IMR-90 (cell line): ENCODE measurements at regions not wholly inside any gene's neighbourhood (a gene's known extent, or its start where the extent isn't known, plus 50 kb on each side); places are given as distances from the start of the nearest gene placed in this dataset.

Experiments used
- ATAC-seq: fragments of 200-7000 bp; cut with Tn5 transposase; 2 replicates; pipeline ENCODE4 v1.9.1; 2020; ENCODE audit warnings: low read depth, mild to moderate bottlenecking, moderate library complexity
- BruUV-seq: library from RNA; stranded (reverse); fragments of 400-500 nt; replicated peaks from 2 replicates; lab custom pipeline; 2021; lab: Mats Ljungman, UMichigan
- CTCF ChIA-PET: fragments of 300-600 bp; formaldehyde crosslinking; extraction: SDS; loops from one replicate; lab custom pipeline; 2021; ENCODE audit warnings: antibody characterized with exemption; lab: Yijun Ruan, JAX
- POLR2A ChIA-PET: fragments of 300-600 bp; sonication (Branson Sonifier 250); formaldehyde crosslinking; loops from one replicate; lab custom pipeline; 2022; ENCODE audit warnings: antibody characterized with exemption; ENCODE audit not compliant: unreplicated experiment; lab: Charles Lee
- DNase-seq: peaks from one replicate; pipeline ENCODE4 v3.0.0; 2013
- H2AFZ ChIP-seq: replicated peaks from 2 replicates; pipeline ENCODE3; 2013; ENCODE audit warnings: low read length, mild to moderate bottlenecking; ENCODE audit not compliant: poor library complexity
- H2AK5ac ChIP-seq: 2 replicates; pipeline ENCODE4 v1.6.1; 2013; ENCODE audit warnings: low read depth, low read length, inconsistent platforms
- H2AK9ac ChIP-seq: replicated peaks from 2 replicates; pipeline ENCODE3; 2013; ENCODE audit warnings: mild to moderate bottlenecking, low read depth, low read length, moderate library complexity; ENCODE audit not compliant: poor library complexity
- H2BK120ac ChIP-seq: 2 replicates; pipeline ENCODE4 v1.6.1; 2013; ENCODE audit warnings: low read depth, low read length, inconsistent platforms
- H2BK15ac ChIP-seq: 3 replicates; pipeline ENCODE4 v1.6.1; 2013; ENCODE audit warnings: low read depth, low read length, inconsistent platforms
- H2BK20ac ChIP-seq: 2 replicates; pipeline ENCODE4 v1.6.1; 2013; ENCODE audit warnings: low read depth, mild to moderate bottlenecking, inconsistent platforms, low read length, moderate library complexity
- H2BK5ac ChIP-seq: 2 replicates; pipeline ENCODE4 v1.6.1; 2013; ENCODE audit warnings: mild to moderate bottlenecking, low read depth, low read length, inconsistent platforms; ENCODE audit not compliant: poor library complexity, severe bottlenecking
- H3K14ac ChIP-seq: replicated peaks from 2 replicates; pipeline ENCODE4 v1.6.1; 2013; ENCODE audit warnings: low read depth, low read length, inconsistent platforms
- H3K18ac ChIP-seq: 2 replicates; pipeline ENCODE4 v1.6.1; 2013; ENCODE audit warnings: low read depth, low read length, control low read depth
- H3K23ac ChIP-seq: 2 replicates; pipeline ENCODE4 v1.6.1; 2013; ENCODE audit warnings: low read depth, low read length, inconsistent platforms
- H3K27ac ChIP-seq: 2 replicates; pipeline ENCODE4 v1.5.1; 2013; ENCODE audit warnings: mild to moderate bottlenecking, control low read depth, low read length; ENCODE audit not compliant: insufficient read depth
- H3K27me3 ChIP-seq: 2 replicates; pipeline ENCODE4 v1.6.1; 2013; ENCODE audit warnings: low read length; ENCODE audit not compliant: control insufficient read depth, insufficient read depth
- H3K36me3 ChIP-seq: 2 replicates; pipeline ENCODE4 v1.6.1; 2013; ENCODE audit warnings: low read length, mixed read lengths; ENCODE audit not compliant: control insufficient read depth, insufficient read depth
- H3K4ac ChIP-seq: 2 replicates; pipeline ENCODE4 v1.6.1; 2013; ENCODE audit warnings: low read depth, low read length, inconsistent platforms
- H3K4me1 ChIP-seq: 2 replicates; pipeline ENCODE4 v1.6.1; 2013; ENCODE audit warnings: low read length, mixed read lengths; ENCODE audit not compliant: control insufficient read depth, insufficient read depth
- H3K4me2 ChIP-seq: 2 replicates; pipeline ENCODE4 v1.6.1; 2013; ENCODE audit warnings: low read depth, mild to moderate bottlenecking, control low read depth, low read length, moderate library complexity
- H3K4me3 ChIP-seq: 2 replicates; pipeline ENCODE4 v1.5.1; 2013; ENCODE audit warnings: low read depth, mild to moderate bottlenecking, control low read depth, low read length, moderate library complexity; ENCODE audit not compliant: insufficient read depth
- H3K56ac ChIP-seq: 2 replicates; pipeline ENCODE4 v1.6.1; 2013; ENCODE audit warnings: low read length, inconsistent platforms; ENCODE audit not compliant: insufficient read depth; ENCODE audit errors: extremely low read depth
- H3K79me1 ChIP-seq, 2 experiments: 2 replicates each; pipeline ENCODE4 v1.6.1; 2013; ENCODE audit warnings: low read length in 2 of 2, inconsistent platforms in 1 of 2, low read depth in 1 of 2
- H3K9ac ChIP-seq: 2 replicates; pipeline ENCODE4 v1.6.1; 2013; ENCODE audit warnings: low read depth, low read length, control low read depth
- H3K9me1 ChIP-seq: 2 replicates; pipeline ENCODE4 v1.6.1; 2013; ENCODE audit warnings: low read length, inconsistent platforms; ENCODE audit not compliant: insufficient read depth
- H3K9me3 ChIP-seq: 2 replicates; pipeline ENCODE4 v1.6.1; 2013; ENCODE audit warnings: low read length; ENCODE audit not compliant: control insufficient read depth, insufficient read depth
- H4K20me1 ChIP-seq: 2 replicates; pipeline ENCODE4 v1.6.1; 2013; ENCODE audit warnings: low read length, inconsistent platforms; ENCODE audit not compliant: insufficient read depth
- H4K5ac ChIP-seq: 2 replicates; pipeline ENCODE4 v1.6.1; 2013; ENCODE audit warnings: mild to moderate bottlenecking, low read depth, low read length, control low read depth
- H4K8ac ChIP-seq, 2 experiments: 2 replicates each; pipeline ENCODE4 v1.6.1; 2013; ENCODE audit warnings: low read depth in 2 of 2, low read length in 2 of 2, control low read depth in 1 of 2, inconsistent platforms in 1 of 2
- H4K91ac ChIP-seq: 2 replicates; pipeline ENCODE4 v1.6.1; 2013; ENCODE audit warnings: low read depth, low read length, inconsistent platforms; ENCODE audit not compliant: insufficient read depth
- BHLHE40 ChIP-seq: fragments of 150-350 bp; IDR thresholded peaks from 2 replicates; pipeline ENCODE4 v1.6.1; 2016; ENCODE audit warnings: mild to moderate bottlenecking, low read depth, low read length
- CHD1 ChIP-seq: IDR thresholded peaks from 2 replicates; pipeline ENCODE4 v1.6.1; 2012; ENCODE audit warnings: low read depth, low read length, improper control_type of control experiment
- FOS ChIP-seq: fragments of 150-350 bp; IDR thresholded peaks from 2 replicates; pipeline ENCODE4 v1.6.1; 2016; ENCODE audit warnings: low read depth, low read length
- MAFK ChIP-seq: IDR thresholded peaks from 2 replicates; pipeline ENCODE4 v1.6.1; 2012; ENCODE audit warnings: low read depth, low read length, improper control_type of control experiment
- POLR2A ChIP-seq: IDR thresholded peaks from 2 replicates; pipeline ENCODE4 v1.6.1; 2012; ENCODE audit warnings: mild to moderate bottlenecking, low read depth, low read length
- RAD21 ChIP-seq: IDR thresholded peaks from 2 replicates; pipeline ENCODE4 v1.6.1; 2012; ENCODE audit warnings: low read length, improper control_type of control experiment
- USF2 ChIP-seq: fragments of 150-350 bp; IDR thresholded peaks from 2 replicates; pipeline ENCODE4 v1.6.1; 2017; ENCODE audit warnings: mild to moderate bottlenecking, antibody characterized with exemption, low read length, low read depth
- WGBS, 2 experiments: methylation state at CpG; one replicate each; pipeline versions ENCODE4 v1.1.5 to v1.1.7; 2013; ENCODE audit warnings: missing lambda C conversion rate in 2 of 2; ENCODE audit not compliant: insufficient read length in 1 of 2; ENCODE audit errors: extremely low coverage in 2 of 2; 5-methylcytosine and 5-hydroxymethylcytosine counted together
- dilution Hi-C: fragments of 300-500 bp; cut with HindIII; formaldehyde crosslinking; loops from one replicate; pipeline ENCODE4 v1.14.3; 2018; ENCODE audit warnings: low sequenced_read_pairs; ENCODE audit not compliant: unreplicated experiment
- in situ Hi-C: fragments of 300-500 bp; cut with MboI; formaldehyde crosslinking; loops from 3 replicates; pipeline ENCODE4 v1.14.3; 2019; ENCODE audit warnings: low sequenced_read_pairs, inconsistent platforms, mixed read lengths
- intact Hi-C: fragments of 100-400 bp; cut with micrococcal nuclease; formaldehyde crosslinking; loops from 2 replicates; pipeline ENCODE4 v1.10.0; 2022

- Histone ChIP-seq H3K79me1 (no peaks in the 10 kb centered on the region), H2AK9ac (no peak overlapping the region), H2BK15ac (no peak overlapping the region), H4K8ac (no peak overlapping the region), H3K23ac (no peak overlapping the region), H3K27ac (no peak overlapping the region), H3K18ac (no peak overlapping the region), H2AFZ (no peak overlapping the region), H3K9ac (no peak overlapping the region), H4K5ac (no peak overlapping the region), H3K36me3 (no peaks in the 10 kb centered on the region), H4K20me1 (no peaks in the 10 kb centered on the region), H3K4ac (no peak overlapping the region), H2BK120ac (no peak overlapping the region), H3K9me3 (no peaks in the 10 kb centered on the region), H3K9me1 (no peaks in the 10 kb centered on the region), H3K56ac (no peak overlapping the region), H3K14ac (no peak overlapping the region), H3K27me3 (no peaks in the 10 kb centered on the region), H2AK5ac (no peak overlapping the region), H3K4me3 (no peak overlapping the region), H4K91ac (no peak overlapping the region), H3K4me2 (no peak overlapping the region), H3K4me1 (no peaks in the 10 kb centered on the region), H2BK5ac (no peak overlapping the region), H2BK20ac (no peak overlapping the region)
- in situ Hi-C loops: no loop called here
- no peak for TF ChIP-seq MAFK
- TF ChIP-seq POLR2A: no peak
- TF ChIP-seq FOS: no peak
- TF ChIP-seq BHLHE40: no peak
- TF ChIP-seq CHD1: no peak
- TF ChIP-seq USF2: no peak
- no peak for TF ChIP-seq RAD21
- no peak for ATAC-seq
- 20% methylated on average over 1 of the region's 4 CpGs; no CpG with 5 or more reads in 1 of the 2 experiments for WGBS, 2 experiments
- intact Hi-C loops: no loop called here
- dilution Hi-C loops: no loop called here
- POLR2A ChIA-PET: no interaction called here
- DNase-seq: no peak
- CTCF ChIA-PET: no interaction called here
- BruUV-seq: no TSS peak
Observed at GRCh38 chrX:35046660-35047296, 104.2 kb downstream of the FAM47B start.
